BJ (cell line): ENCODE measurements at regions not wholly inside any gene's neighbourhood (a gene's known extent, or its start where the extent isn't known, plus 50 kb on each side); places are given as distances from the start of the nearest gene placed in this dataset.

Source experiments
- CTCF ChIA-PET: fragments of 350-600 bp; formaldehyde crosslinking; extraction: SDS; loops from one replicate; lab custom pipeline; 2021; ENCODE audit warnings: antibody characterized with exemption, inconsistent platforms; lab: Yijun Ruan, JAX
- POLR2A ChIA-PET: fragments of 300-600 bp; sonication (Branson Sonifier 250); formaldehyde crosslinking; extraction: SDS; loops from one replicate; lab custom pipeline; 2021; ENCODE audit warnings: antibody characterized with exemption; lab: Charles Lee
- DNase-seq: peaks from one replicate; pipeline ENCODE4 v3.0.0-alpha.2; 2011; ENCODE audit warnings: low read depth
- H3K27me3 ChIP-seq: 2 replicates; pipeline ENCODE4 v1.6.0; 2011; ENCODE audit warnings: low read length; ENCODE audit not compliant: control insufficient read depth, insufficient read depth
- H3K36me3 ChIP-seq: 2 replicates; pipeline ENCODE4 v1.5.1; 2011; ENCODE audit warnings: low read length; ENCODE audit not compliant: control insufficient read depth, insufficient read depth
- H3K4me3 ChIP-seq: 2 replicates; pipeline ENCODE4 v1.5.1; 2011; ENCODE audit warnings: low read depth, mild to moderate bottlenecking, control low read depth, low read length
- TF ChIP-seq, protein P1 (sequence below): IDR thresholded peaks from 2 replicates; pipeline ENCODE4 v1.5.1; 2011; ENCODE audit warnings: low read depth, mild to moderate bottlenecking, control low read depth, inconsistent platforms, low read length, moderate library complexity; ENCODE audit not compliant: insufficient read depth

GRCh38 chr12:67424784-67425183, 155.6 kb downstream of the CAND1 start:
- ChIA-PET CTCF (interaction anchor here (1.0 to 1.4 kb wide), 4 partner anchors 8 to 70 kb away, joined by 4 read pairs; no protein-coding TSS in a partner anchor), POLR2A (no interaction called here)
- Histone ChIP-seq H3K4me3 (no peak overlapping the region), H3K27me3 (no peaks in the 10 kb centered on the region), H3K36me3 (no peaks in the 10 kb centered on the region)
- DNase-seq = no peak
- TF ChIP-seq, protein P1, sequence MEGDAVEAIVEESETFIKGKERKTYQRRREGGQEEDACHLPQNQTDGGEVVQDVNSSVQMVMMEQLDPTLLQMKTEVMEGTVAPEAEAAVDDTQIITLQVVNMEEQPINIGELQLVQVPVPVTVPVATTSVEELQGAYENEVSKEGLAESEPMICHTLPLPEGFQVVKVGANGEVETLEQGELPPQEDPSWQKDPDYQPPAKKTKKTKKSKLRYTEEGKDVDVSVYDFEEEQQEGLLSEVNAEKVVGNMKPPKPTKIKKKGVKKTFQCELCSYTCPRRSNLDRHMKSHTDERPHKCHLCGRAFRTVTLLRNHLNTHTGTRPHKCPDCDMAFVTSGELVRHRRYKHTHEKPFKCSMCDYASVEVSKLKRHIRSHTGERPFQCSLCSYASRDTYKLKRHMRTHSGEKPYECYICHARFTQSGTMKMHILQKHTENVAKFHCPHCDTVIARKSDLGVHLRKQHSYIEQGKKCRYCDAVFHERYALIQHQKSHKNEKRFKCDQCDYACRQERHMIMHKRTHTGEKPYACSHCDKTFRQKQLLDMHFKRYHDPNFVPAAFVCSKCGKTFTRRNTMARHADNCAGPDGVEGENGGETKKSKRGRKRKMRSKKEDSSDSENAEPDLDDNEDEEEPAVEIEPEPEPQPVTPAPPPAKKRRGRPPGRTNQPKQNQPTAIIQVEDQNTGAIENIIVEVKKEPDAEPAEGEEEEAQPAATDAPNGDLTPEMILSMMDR = no peak

DNA sequence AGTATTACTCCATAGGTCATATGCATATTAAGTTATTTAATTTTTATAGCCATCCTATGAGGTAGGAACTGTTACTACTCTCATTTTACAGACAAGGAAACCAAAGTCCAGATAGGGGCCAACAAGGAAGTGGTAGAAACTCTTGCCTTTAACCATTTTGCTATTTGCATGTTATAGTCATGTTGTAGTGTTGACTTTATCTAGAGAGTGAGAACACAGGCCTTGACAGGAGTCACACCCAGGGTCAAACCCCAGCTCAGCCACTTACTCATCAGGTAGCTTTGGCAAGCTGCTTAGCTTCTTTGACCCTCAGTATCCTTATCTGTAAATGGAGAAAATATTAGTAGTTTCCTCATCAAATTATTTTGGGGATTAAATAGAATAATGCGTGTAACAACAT, 156.2 kb downstream of the CAND1 start:
- TF ChIP-seq, protein P1 = no peak
- Histone ChIP-seq H3K36me3 (no peaks in the 10 kb centered on the region), H3K27me3 (no peaks in the 10 kb centered on the region), H3K4me3 (no peak overlapping the region)
- no peak for DNase-seq
- CTCF ChIA-PET = interaction anchor here (0.8 to 1.5 kb wide), 6 partner anchors 9 to 156 kb away, joined by 4 to 5 read pairs (median 4); partner anchors contain the start of gene CAND1
- POLR2A ChIA-PET = interaction anchor here (0.9 kb wide), 1 partner anchor 11 kb away, joined by 3 read pairs; no protein-coding TSS in a partner anchor

- no peak for DNase-seq
- Histone ChIP-seq H3K4me3 (no peak overlapping the region), H3K36me3 (no peaks in the 10 kb centered on the region), H3K27me3 (no peaks in the 10 kb centered on the region)
- CTCF ChIA-PET = interaction anchor here (0.8 to 1.5 kb wide), 5 partner anchors 9 to 157 kb away, joined by 4 to 5 read pairs (median 4); partner anchors contain the start of gene CAND1
- POLR2A ChIA-PET = interaction anchor here (0.9 kb wide), 1 partner anchor 12 kb away, joined by 3 read pairs; no protein-coding TSS in a partner anchor
- TF ChIP-seq, protein P1 = no peak
Observed at GRCh38 chr12:67426067-67426466, 156.9 kb downstream of the CAND1 start.

GRCh38 chr12:67427336-67427735, 158.2 kb downstream of the CAND1 start:
- Histone ChIP-seq H3K36me3 (no peaks in the 10 kb centered on the region), H3K27me3 (no peaks in the 10 kb centered on the region), H3K4me3 (no peak overlapping the region)
- POLR2A ChIA-PET = no interaction called here
- CTCF ChIA-PET = interaction anchor here (0.9 to 1.4 kb wide), 3 partner anchors 9 to 71 kb away, joined by 3 to 7 read pairs (median 3); no protein-coding TSS in a partner anchor
- no peak for DNase-seq
- TF ChIP-seq, protein P1 = no peak

- no peaks in the 10 kb centered on the region for H3K36me3 ChIP-seq
- H3K27me3 ChIP-seq = no peaks in the 10 kb centered on the region
- CTCF ChIA-PET = interaction anchor here (1.4 kb wide), 1 partner anchor 13 kb away, joined by 7 read pairs; no protein-coding TSS in a partner anchor
- POLR2A ChIA-PET = interaction anchor here (0.6 kb wide), 1 partner anchor 238 kb away, joined by 3 read pairs; no protein-coding TSS in a partner anchor
- TF ChIP-seq, protein P1 = no peak
- no peak for DNase-seq
- no peak overlapping the region for H3K4me3 ChIP-seq
Observed at GRCh38 chr12:67428431-67428830, 159.3 kb downstream of the CAND1 start.
